HFF-Myc (cell line): ENCODE measurements at regions not wholly inside any gene's neighbourhood (a gene's known extent, or its start where the extent isn't known, plus 50 kb on each side); places are given as distances from the start of the nearest gene placed in this dataset.

ENCODE experiments used
- DNase-seq: peaks from one replicate; pipeline ENCODE4 v3.0.0-alpha.2; 2011; ENCODE audit warnings: low read depth; ENCODE audit errors: extremely low read depth
- H3K4me3 ChIP-seq: replicated peaks from 2 replicates; pipeline ENCODE4 v1.5.1; 2011; ENCODE audit warnings: low read depth, mild to moderate bottlenecking, control low read depth, low read length
- CTCF ChIP-seq: IDR thresholded peaks from 2 replicates; pipeline ENCODE4 v1.5.1; 2012; ENCODE audit warnings: mild to moderate bottlenecking, low read depth, low read length, control low read depth; ENCODE audit errors: missing control alignments

- TF ChIP-seq CTCF = no peak
- no peak for DNase-seq
- no peak overlapping the region for H3K4me3 ChIP-seq
These were observed 87.1 kb upstream of the TMEM106B start for GRCh38 chr7:12124028-12124427.

- no peak for TF ChIP-seq CTCF
- no peak for DNase-seq
- H3K4me3 ChIP-seq = no peak overlapping the region
These were observed 83.6 kb upstream of the TMEM106B start for GRCh38 chr7:12127455-12127854.

GRCh38 chr7:12130609-12131008, 80.5 kb upstream of the TMEM106B start:
- DNase-seq = no peak
- TF ChIP-seq CTCF = no peak
- no peak overlapping the region for H3K4me3 ChIP-seq

- DNase-seq = no peak
- no peak overlapping the region for H3K4me3 ChIP-seq
- no peak for TF ChIP-seq CTCF
These were observed 80.0 kb upstream of the TMEM106B start for GRCh38 chr7:12131122-12131521.

- no peak for TF ChIP-seq CTCF
- no peak for DNase-seq
- H3K4me3 ChIP-seq = no peak overlapping the region
These were observed 77.2 kb upstream of the TMEM106B start for GRCh38 chr7:12133865-12134264.

GRCh38 chr7:12136523-12136922, 74.6 kb upstream of the TMEM106B start:
- DNase-seq = no peak
- no peak overlapping the region for H3K4me3 ChIP-seq
- TF ChIP-seq CTCF = no peak

- DNase-seq = no peak
- TF ChIP-seq CTCF = no peak
These were observed 73.8 kb upstream of the TMEM106B start for GRCh38 chr7:12137283-12137682.

More at GRCh38 chr7:12137283-12137682, 73.8 kb upstream of the TMEM106B start:
- no peak overlapping the region for H3K4me3 ChIP-seq
